NCI-H510A (cell line): ENCODE measurements at regions not wholly inside any gene's neighbourhood (a gene's known extent, or its start where the extent isn't known, plus 50 kb on each side); places are given as distances from the start of the nearest gene placed in this dataset.

Experiments used
- DNase-seq: peaks from one replicate; lab custom pipeline; 2025; lab: John Stamatoyannopoulos, UW

DNA sequence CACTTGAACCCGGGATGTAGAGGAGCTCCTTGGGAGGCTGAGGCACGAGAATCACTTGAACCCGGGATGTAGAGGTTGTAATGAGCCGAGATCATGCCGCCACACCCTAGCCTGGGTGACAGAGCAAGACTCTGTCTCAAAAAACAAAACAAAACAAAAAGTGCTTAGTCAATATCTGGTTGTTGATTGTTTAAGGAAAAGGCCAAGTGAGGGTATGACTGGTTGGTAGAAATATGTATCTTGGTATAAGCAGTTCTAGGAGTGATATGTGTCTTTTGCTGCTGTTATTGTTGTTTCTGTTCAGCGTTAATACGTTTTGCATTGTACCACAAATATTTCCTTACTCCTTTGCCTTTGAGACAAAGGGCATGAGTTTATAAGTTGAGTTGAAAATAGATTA is 210.7 kb upstream of the DMRT1 start:
- no peak for DNase-seq

DNA sequence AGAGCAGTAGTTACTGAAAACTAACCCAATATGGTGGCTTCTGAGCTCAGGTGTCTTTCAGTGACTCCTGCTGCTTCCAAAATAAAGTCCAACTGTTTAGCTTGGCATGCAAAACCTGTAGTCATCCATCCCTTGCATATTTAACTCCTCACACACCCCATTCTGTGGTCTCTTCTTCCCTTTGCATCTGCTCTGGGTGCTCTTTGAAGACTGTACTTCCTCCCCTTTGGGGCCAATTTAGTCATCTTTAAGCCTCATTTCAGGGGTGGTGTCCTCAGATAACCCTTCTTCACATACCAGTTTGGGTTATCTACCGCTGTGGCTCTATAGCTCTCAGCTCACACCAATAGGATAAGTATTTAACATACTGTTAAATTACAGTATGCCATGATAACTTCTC is 209.9 kb upstream of the DMRT1 start:
- DNase-seq = no peak

DNA sequence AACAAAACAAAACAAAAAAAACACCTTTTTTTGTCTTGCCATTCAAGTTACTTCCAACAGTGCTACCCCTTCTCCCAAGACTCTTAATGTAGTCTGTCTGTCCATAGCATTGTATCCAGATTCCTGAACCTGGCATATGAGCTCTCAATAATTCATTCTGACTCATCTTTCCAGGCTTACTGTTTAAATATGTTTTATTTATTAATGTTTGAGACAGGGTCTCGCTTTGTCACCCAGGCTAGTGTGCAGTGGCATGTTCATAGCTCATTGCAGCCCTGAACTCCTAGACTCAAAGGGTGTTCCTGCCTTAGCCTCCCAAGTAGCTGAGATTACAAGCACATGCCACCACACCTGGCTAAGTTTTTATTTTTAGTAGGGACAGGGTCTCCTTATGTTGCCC is 208.0 kb upstream of the DMRT1 start:
- DNase-seq = no peak

- no peak for DNase-seq
These were observed 204.4 kb upstream of the DMRT1 start for GRCh38 chr9:636931-637591.

- no peak for DNase-seq
These were observed 203.3 kb upstream of the DMRT1 start for GRCh38 chr9:638152-638551.

DNA sequence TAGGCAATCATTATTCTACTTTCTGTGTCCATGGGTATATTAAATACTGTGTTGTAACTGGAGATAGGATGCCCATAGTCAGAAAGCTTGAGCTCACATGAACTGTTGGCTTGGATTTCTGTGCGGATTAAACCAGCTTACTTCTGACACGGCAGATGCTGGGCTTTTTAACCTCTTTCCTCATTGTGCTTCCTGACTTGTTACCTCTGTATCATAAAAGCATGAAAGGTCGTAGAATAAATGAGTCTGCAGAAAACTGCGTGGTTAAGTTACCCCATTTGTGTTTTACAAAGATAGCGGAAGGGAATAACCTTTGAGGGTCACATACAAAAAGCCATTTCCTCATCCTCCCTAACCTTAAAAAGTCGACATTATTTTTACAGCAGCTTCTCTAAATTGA is 199.5 kb upstream of the DMRT1 start:
- DNase-seq = no peak

- DNase-seq = no peak
These were observed 197.5 kb upstream of the DMRT1 start for GRCh38 chr9:643966-644365.

DNA sequence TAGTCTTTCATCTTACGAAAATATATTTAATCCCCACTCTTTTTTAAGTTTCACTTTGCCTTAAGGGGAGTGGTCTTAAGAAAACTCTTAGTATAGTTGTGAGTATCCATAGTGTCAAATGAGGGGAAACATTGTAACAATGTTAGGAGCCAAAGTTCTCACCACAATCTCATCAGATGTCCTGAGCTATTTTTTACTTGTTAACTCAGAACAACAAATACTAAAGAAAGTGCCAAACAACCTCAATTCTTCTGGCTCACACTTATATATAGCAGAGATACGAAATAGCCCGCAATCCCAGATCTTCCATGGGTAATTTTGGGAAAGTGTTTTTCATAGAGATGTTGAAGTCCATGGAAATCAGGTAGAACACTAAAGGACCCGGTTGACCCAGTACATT is 194.0 kb upstream of the DMRT1 start:
- DNase-seq = no peak

DNA sequence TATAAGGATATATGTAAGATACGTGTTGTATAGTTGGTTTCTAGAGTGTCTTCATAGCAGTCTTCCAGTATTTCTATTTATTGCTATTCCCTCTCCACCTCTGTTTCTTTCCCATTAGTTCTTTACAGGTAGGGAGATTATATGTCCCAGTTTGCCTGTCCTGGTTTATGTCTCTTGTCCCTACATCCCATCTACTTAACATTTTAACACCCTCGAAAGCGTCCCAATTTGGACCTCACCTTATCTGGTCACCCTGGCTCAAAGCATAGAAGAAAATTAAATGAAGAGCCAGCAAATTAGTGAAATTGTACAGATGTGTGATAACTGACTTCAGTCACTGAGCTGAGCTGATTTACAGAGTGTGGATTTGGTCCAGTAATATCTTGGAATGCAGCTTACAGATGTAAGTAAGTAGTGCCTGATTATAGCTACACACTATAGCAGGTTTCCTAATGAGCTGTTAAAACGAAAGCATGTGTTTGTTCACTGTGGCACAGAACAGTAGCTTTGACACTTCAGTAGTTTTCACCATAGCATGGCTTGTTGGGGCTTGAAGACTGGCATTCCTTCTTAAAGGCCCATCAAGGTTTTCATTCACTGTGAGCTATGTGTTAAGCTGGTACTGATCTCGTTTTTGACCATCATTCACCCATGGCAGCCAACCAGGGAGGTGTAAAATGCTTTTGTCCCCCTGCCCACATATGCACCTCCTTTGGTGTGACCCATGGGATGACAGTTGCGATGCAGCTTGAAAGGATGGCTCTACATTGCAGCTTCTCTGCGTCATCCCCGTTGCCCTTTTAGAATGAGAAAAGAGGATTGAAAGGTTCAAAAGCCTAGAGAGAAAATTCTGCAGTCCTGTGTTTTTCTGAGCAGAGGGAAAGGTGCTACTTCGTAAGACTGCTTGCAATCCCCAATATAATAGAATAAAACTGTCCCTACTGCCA is 192.1 kb upstream of the DMRT1 start:
- DNase-seq = no peak

DNA sequence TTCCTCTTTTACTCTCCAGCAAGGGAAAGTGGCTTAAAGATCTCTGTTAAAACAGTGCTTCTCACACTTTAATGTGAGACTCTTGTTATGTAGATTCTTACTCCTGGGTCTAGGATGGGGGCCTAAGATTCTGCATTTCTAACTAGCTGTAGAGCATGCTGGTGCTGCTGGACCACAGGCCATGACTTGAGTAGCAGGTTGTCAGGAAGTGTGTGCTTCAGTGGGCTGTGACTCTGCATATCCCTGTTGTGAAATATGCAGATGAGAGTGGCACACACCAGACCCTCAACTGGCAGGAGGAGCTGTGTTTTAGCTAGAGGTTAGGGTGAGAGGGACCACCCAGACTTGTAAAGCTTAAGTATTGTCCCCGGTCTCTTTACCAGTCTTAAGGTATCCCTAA is 191.1 kb upstream of the DMRT1 start:
- DNase-seq = no peak

DNA sequence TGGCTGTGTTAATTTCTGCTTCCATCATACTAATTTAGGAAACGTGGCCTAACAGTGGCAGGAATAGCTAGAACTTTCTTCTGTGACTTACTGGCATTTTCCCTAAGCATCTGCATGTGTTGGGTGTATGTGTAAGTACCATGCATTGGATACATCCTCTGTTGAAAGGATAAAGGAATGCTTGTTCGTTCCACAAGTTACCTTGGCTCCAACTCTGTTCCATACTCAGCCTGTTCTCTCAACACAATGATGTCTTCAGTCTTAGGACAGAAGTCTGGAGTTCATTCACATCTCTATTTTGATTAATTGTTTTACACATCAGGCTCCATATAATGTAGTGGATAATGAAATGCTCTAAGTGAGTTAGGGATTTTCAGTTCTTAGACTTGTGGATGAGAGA is 190.1 kb upstream of the DMRT1 start:
- no peak for DNase-seq

GRCh38 chr9:652914-653313 is 188.6 kb upstream of the DMRT1 start:
- DNase-seq = no peak

DNA sequence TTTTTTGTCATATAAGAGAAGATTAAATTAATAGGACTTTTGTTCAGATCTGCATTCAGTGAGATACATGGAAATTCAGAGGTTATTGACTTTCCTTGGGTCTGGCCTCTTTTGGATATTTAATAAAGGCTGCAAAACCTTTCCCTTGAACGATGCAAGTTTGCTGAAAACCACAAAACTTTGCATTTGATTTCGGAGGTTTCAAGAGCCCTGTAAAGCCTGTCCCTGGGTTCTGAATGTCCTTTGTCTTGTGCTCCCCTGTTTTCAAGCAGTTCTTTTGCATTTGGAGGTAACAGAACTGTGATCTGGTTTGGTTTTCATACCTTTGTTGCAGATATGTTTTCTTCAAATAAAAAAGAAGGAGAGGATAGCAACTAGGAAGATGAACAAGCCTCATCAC is 188.1 kb upstream of the DMRT1 start:
- no peak for DNase-seq

DNA sequence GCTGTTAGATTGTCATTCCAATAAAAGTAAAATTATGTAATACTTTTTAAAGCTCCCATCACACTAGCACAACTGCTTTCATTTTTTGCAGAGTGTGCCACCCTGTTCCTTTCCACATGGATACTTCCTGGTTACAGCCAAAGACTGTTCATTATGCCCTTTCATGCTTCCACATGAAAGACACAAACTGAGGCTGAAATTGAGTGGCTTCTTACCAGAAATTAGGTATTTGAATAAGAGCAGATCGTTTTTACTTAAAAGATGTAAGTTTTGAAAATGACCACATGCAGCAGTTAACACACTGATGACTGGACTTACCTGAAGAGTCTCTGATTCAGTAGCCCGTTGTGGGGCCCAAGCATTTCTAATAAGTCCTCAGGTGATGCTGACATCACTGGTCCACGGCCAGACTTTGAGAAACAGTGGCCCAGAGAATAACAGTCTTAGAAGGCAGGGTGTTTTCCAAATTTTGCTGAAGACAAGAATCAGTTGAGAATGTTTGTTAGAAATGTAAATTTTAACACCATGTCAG is 187.6 kb upstream of the DMRT1 start:
- no peak for DNase-seq

- DNase-seq = no peak
These were observed 185.6 kb upstream of the DMRT1 start for GRCh38 chr9:655875-656274.

- no peak for DNase-seq
These were observed 184.4 kb upstream of the DMRT1 start for GRCh38 chr9:656926-657568.

GRCh38 chr9:659286-659685 is 182.2 kb upstream of the DMRT1 start:
- no peak for DNase-seq

DNA sequence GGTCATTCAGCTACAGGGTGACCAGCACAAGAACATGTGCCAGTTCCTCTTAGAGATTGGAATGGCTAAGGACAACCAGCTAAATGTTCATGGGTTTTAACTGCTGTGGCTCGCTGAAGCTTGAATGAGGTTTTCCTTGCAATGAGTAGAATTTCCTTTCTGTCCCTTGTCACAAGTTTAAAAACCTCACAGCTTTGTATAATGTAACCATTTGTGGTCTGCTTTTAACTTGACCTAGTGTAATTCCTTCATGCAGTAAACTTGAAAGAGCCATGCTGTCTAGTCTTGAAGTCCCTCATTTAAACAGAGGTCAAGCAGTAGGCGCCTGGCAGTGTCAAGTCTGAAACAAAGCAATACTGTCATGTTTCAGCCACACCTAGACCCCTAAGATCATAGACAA is 181.3 kb upstream of the DMRT1 start:
- no peak for DNase-seq

DNA sequence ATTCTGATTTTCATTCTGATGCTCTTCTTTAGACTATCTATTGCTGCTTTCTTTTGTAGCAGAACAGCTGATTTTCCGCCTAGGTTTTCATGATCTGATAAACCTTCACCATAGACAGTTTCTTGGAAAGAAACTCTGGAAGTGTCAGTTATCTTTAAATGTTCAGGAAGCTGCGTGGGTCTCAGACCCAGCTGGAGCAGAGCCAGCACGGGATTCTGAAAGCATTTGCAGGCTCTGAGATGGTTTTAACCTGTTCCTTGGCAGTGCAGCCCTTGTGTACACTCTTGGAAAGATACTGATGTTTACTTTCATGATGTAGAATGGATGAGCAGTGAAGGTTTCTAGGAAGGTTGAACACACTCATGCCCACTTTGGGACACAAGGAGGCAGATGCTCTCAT is 178.0 kb upstream of the DMRT1 start:
- DNase-seq = no peak

- DNase-seq = no peak
These were observed 176.2 kb upstream of the DMRT1 start for GRCh38 chr9:665296-665695.

DNA sequence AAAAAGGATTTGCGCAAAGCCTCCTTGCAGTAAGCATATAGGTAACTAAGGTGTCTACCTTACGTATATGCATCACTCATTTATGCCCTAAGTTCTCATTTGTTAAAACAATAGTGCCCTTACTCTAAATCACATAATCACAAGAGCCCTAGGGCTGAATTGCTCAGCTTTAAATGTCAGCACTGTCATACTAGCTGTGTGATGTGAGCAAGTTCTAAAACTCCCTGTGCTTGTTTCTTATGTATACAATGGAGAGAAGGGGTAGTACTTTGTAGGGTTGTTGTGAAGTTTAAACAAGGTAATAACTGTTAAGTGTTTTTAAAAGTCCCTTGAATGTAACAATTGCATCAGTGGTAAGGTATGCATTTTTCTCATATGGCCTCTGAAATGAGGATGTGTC is 169.5 kb upstream of the DMRT1 start:
- DNase-seq = no peak

DNA sequence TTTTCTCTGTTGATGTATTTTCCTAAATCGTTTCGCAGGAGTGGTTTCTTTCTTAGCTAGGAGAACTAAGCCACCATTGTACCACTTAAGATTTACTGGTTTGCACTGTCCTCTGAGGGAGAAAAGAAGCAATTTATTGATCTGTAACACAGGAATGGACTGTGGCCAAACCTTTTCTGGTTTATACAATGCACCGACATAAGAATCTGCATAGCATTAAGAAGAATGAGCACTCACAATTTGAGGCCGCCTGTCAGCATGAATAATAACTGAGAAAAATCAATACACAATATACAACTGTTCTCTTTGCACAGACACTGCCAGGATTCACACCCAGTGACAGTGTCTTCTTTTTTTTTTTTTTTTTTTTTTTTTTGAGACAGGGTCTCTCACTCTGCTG is 168.6 kb upstream of the DMRT1 start:
- no peak for DNase-seq
